H1 (cell line): ENCODE measurements at regions not wholly inside any gene's neighbourhood (a gene's known extent, or its start where the extent isn't known, plus 50 kb on each side); places are given as distances from the start of the nearest gene placed in this dataset.

Source experiments
- CTCF ChIA-PET: fragments of 300-600 bp; sonication (Branson Sonifier 250); formaldehyde crosslinking; loops from one replicate; lab custom pipeline; 2021; ENCODE audit not compliant: partially characterized antibody; lab: Charles Lee
- POLR2A ChIA-PET: fragments of 300-600 bp; sonication (Branson Sonifier 250); formaldehyde crosslinking; loops from one replicate; lab custom pipeline; 2021; ENCODE audit warnings: inconsistent platforms; ENCODE audit not compliant: partially characterized antibody; lab: Charles Lee
- DNase-seq, 2 experiments: peaks; one replicate each; pipeline versions ENCODE4 v3.0.0 to v3.0.0-alpha.2; 2010 to 2022; ENCODE audit warnings: low spot score in 2 of 2, low read depth in 1 of 2, mixed read lengths in 1 of 2
- FAIRE-seq: peaks from 2 replicates; lab custom pipeline; 2011; peaks lifted over from hg19 to GRCh38; lab: Jason Lieb, UNC
- H2AFZ ChIP-seq: 2 replicates; pipeline ENCODE4 v1.8.1; 2012; ENCODE audit warnings: low read length, inconsistent platforms
- H2AK5ac ChIP-seq: 2 replicates; pipeline ENCODE4 v1.6.1; 2013; ENCODE audit warnings: low read depth, low read length
- H2BK120ac ChIP-seq: replicated peaks from 2 replicates; pipeline ENCODE3; 2013; ENCODE audit warnings: low read depth, low read length, inconsistent platforms
- H2BK12ac ChIP-seq: 2 replicates; pipeline ENCODE4 v1.6.1; 2013; ENCODE audit warnings: low read depth, low read length
- H2BK15ac ChIP-seq: 2 replicates; pipeline ENCODE4 v1.6.1; 2013; ENCODE audit warnings: low read length
- H2BK20ac ChIP-seq: 2 replicates; pipeline ENCODE4 v1.6.1; 2013; ENCODE audit warnings: low read length
- H2BK5ac ChIP-seq: 2 replicates; pipeline ENCODE4 v1.6.1; 2013; ENCODE audit warnings: low read depth, low read length
- H3K14ac ChIP-seq: 2 replicates; pipeline ENCODE4 v1.6.1; 2013; ENCODE audit warnings: inconsistent platforms; ENCODE audit not compliant: insufficient read length
- H3K18ac ChIP-seq: 2 replicates; pipeline ENCODE4 v1.6.1; 2013; ENCODE audit warnings: low read length; ENCODE audit errors: extremely low read depth
- H3K23ac ChIP-seq: 2 replicates; pipeline ENCODE4 v1.6.1; 2013; ENCODE audit warnings: inconsistent platforms; ENCODE audit not compliant: insufficient read length
- H3K23me2 ChIP-seq: 2 replicates; pipeline ENCODE4 v1.6.1; 2013; ENCODE audit warnings: low read depth, low read length
- H3K27ac ChIP-seq: 2 replicates; pipeline ENCODE4 v1.6.1; 2011; ENCODE audit warnings: low read depth, low read length, inconsistent platforms
- H3K27me3 ChIP-seq, 4 experiments: replicated peaks in 1 of 4; 1 replicate in 1 of 4; 2 replicates in 3 of 4; pipeline versions ENCODE4 v1.6.1 to v1.8.1; 2011 to 2013; ENCODE audit warnings: low read length in 3 of 4, mild to moderate bottlenecking in 3 of 4, inconsistent platforms in 2 of 4, mixed read lengths in 2 of 4, moderate library complexity in 1 of 4; ENCODE audit not compliant: control insufficient read depth in 3 of 4, insufficient read depth in 3 of 4; ENCODE audit errors: extremely low read depth in 1 of 4
- H3K36me3 ChIP-seq, 4 experiments: 2 replicates each; pipeline versions ENCODE4 v1.6.1 to v1.8.1; 2011 to 2013; ENCODE audit warnings: mild to moderate bottlenecking in 4 of 4, low read length in 3 of 4, moderate library complexity in 2 of 4, control low read depth in 1 of 4, inconsistent platforms in 1 of 4; ENCODE audit not compliant: insufficient read depth in 4 of 4, control insufficient read depth in 2 of 4
- H3K4ac ChIP-seq: replicated peaks from 2 replicates; pipeline ENCODE3; 2013; ENCODE audit warnings: low read length, low read depth, mixed read lengths, inconsistent platforms; ENCODE audit not compliant: insufficient read length
- H3K4me1 ChIP-seq, 4 experiments: replicated peaks in 1 of 4; 1 replicate in 1 of 4; 2 replicates in 3 of 4; pipeline versions ENCODE4 v1.6.1 to v1.8.1; 2011 to 2013; ENCODE audit warnings: low read length in 3 of 4, inconsistent platforms in 2 of 4, mixed read lengths in 1 of 4; ENCODE audit not compliant: insufficient read depth in 4 of 4, control insufficient read depth in 3 of 4
- H3K4me2 ChIP-seq, 2 experiments: 2 replicates each; pipeline versions ENCODE4 v1.6.1 to v1.8.1; 2011 to 2013; ENCODE audit warnings: low read depth in 2 of 2, low read length in 2 of 2, control low read depth in 1 of 2, inconsistent platforms in 1 of 2, mild to moderate bottlenecking in 1 of 2; ENCODE audit not compliant: insufficient read depth in 1 of 2
- H3K4me3 ChIP-seq, 4 experiments: fragments of 200-600, 300-600 bp in 1 of 4; sonication (generic), shearing (Covaris generic), sonication (Bioruptor Twin) in 1 of 4; 2 replicates each; pipeline versions ENCODE4 v1.5.1 to v1.8.1; 2011 to 2016; ENCODE audit warnings: low read length in 4 of 4, low read depth in 3 of 4, control low read depth in 2 of 4, inconsistent platforms in 2 of 4, mild to moderate bottlenecking in 2 of 4, mixed read lengths in 1 of 4, moderate library complexity in 1 of 4; ENCODE audit not compliant: insufficient read depth in 2 of 4; ENCODE audit errors: extremely low read depth in 1 of 4
- H3K56ac ChIP-seq: replicated peaks from 2 replicates; pipeline ENCODE3; 2013; ENCODE audit warnings: low read depth, mild to moderate bottlenecking, mixed read lengths, low read length, inconsistent platforms; ENCODE audit not compliant: insufficient read length
- H3K79me1 ChIP-seq: 2 replicates; pipeline ENCODE4 v1.6.1; 2013; ENCODE audit warnings: low read depth, low read length, control low read depth
- H3K79me2 ChIP-seq, 2 experiments: 2 replicates each; pipeline versions ENCODE4 v1.6.1 to v1.8.1; 2012 to 2013; ENCODE audit warnings: low read length in 2 of 2, mild to moderate bottlenecking in 2 of 2, inconsistent platforms in 1 of 2; ENCODE audit not compliant: insufficient read depth in 2 of 2, control insufficient read depth in 1 of 2
- H3K9ac ChIP-seq, 4 experiments: replicated peaks in 1 of 4; 1 replicate in 1 of 4; 2 replicates in 3 of 4; pipeline versions ENCODE4 v1.6.1 to v1.8.1; 2011 to 2013; ENCODE audit warnings: low read depth in 3 of 4, low read length in 3 of 4, control low read depth in 2 of 4, mild to moderate bottlenecking in 2 of 4, moderate library complexity in 2 of 4, inconsistent platforms in 1 of 4; ENCODE audit errors: extremely low read depth in 1 of 4
- H3K9me3 ChIP-seq, 2 experiments: 2 replicates each; pipeline versions ENCODE4 v1.6.1 to v1.8.1; 2012 to 2013; ENCODE audit warnings: mild to moderate bottlenecking in 2 of 2, moderate library complexity in 2 of 2, control low read depth in 1 of 2, inconsistent platforms in 1 of 2, low read depth in 1 of 2, low read length in 1 of 2, mixed read lengths in 1 of 2; ENCODE audit not compliant: insufficient read depth in 2 of 2
- H4K20me1 ChIP-seq, 2 experiments: replicated peaks in 1 of 2; 2 replicates each; pipeline versions ENCODE3 to v1.8.1; 2011 to 2013; ENCODE audit warnings: inconsistent platforms in 2 of 2, low read length in 2 of 2, mild to moderate bottlenecking in 1 of 2; ENCODE audit not compliant: insufficient read depth in 2 of 2, control insufficient read depth in 1 of 2
- H4K5ac ChIP-seq: 2 replicates; pipeline ENCODE4 v1.6.1; 2013; ENCODE audit warnings: low read length, low read depth, mixed read lengths, inconsistent platforms; ENCODE audit not compliant: insufficient read length
- H4K8ac ChIP-seq: 2 replicates; pipeline ENCODE4 v1.8.0; 2013; ENCODE audit warnings: mild to moderate bottlenecking, moderate library complexity, low read length, inconsistent platforms; ENCODE audit not compliant: insufficient read depth; ENCODE audit errors: extremely low read depth
- H4K91ac ChIP-seq: replicated peaks from 2 replicates; pipeline ENCODE3; 2013; ENCODE audit warnings: low read length, mixed read lengths, inconsistent platforms; ENCODE audit not compliant: insufficient read length
- ASH2L ChIP-seq: fragments of 200-600, 300-600 bp; sonication (generic); IDR thresholded peaks from one replicate; pipeline ENCODE4 v1.7.1; 2017; ENCODE audit warnings: low read length
- CREB1 ChIP-seq: IDR thresholded peaks from 2 replicates; pipeline ENCODE4 v1.6.1; 2012; ENCODE audit warnings: inconsistent platforms
- E2F6 ChIP-seq: IDR thresholded peaks from 2 replicates; pipeline ENCODE4 v1.6.1; 2012; ENCODE audit warnings: inconsistent platforms
- EGR1 ChIP-seq: IDR thresholded peaks from 2 replicates; pipeline ENCODE4 v1.6.1; 2011; ENCODE audit warnings: low read depth, low read length, borderline replicate concordance
- FOSL1 ChIP-seq: IDR thresholded peaks from 2 replicates; pipeline ENCODE4 v1.6.1; 2011; ENCODE audit warnings: mild to moderate bottlenecking, low read depth, low read length, moderate library complexity; ENCODE audit not compliant: insufficient read depth
- MAFK ChIP-seq: IDR thresholded peaks from 2 replicates; pipeline ENCODE4 v1.6.1; 2012; ENCODE audit warnings: low read depth, mild to moderate bottlenecking, improper control_type of control experiment, low read length
- NRF1 ChIP-seq: IDR thresholded peaks from 2 replicates; pipeline ENCODE4 v1.6.1; 2011; ENCODE audit warnings: mild to moderate bottlenecking, low read depth, low read length, improper control_type of control experiment
- PHF8 ChIP-seq: fragments of 200-600 bp; sonication (generic); conservative IDR thresholded peaks from 2 replicates; pipeline ENCODE4 v1.7.1; 2012; ENCODE audit warnings: low read depth, mild to moderate bottlenecking, inconsistent platforms, low read length, moderate library complexity
- RXRA ChIP-seq: IDR thresholded peaks from 2 replicates; pipeline ENCODE4 v1.6.1; 2011; ENCODE audit warnings: low read depth, mild to moderate bottlenecking, low read length, moderate library complexity; ENCODE audit not compliant: insufficient read depth
- SP2 ChIP-seq: IDR thresholded peaks from 2 replicates; pipeline ENCODE4 v1.6.1; 2012; ENCODE audit warnings: mild to moderate bottlenecking, low read length, inconsistent platforms
- TBP ChIP-seq: IDR thresholded peaks from 2 replicates; pipeline ENCODE4 v1.6.1; 2011; ENCODE audit warnings: low read depth, low read length, improper control_type of control experiment
- TCF12 ChIP-seq: IDR thresholded peaks from 2 replicates; pipeline ENCODE4 v1.6.1; 2011; ENCODE audit warnings: low read depth, mild to moderate bottlenecking, low read length
- TEAD4 ChIP-seq: IDR thresholded peaks from 2 replicates; pipeline ENCODE4 v1.6.1; 2012; ENCODE audit warnings: low read depth, low read length, inconsistent platforms, mixed read lengths
- YY1 ChIP-seq: IDR thresholded peaks from 2 replicates; pipeline ENCODE4 v1.6.1; 2011; ENCODE audit warnings: low read depth, mild to moderate bottlenecking, low read length
- ZNF274 ChIP-seq: IDR thresholded peaks from 2 replicates; pipeline ENCODE4 v1.7.0; 2012; ENCODE audit warnings: low read length, borderline replicate concordance; ENCODE audit errors: extremely low read depth
- WGBS, 2 experiments: shearing (Covaris generic) in 1 of 2; methylation state at CpG; one replicate each; pipeline versions ENCODE4 v1.1.6 to v1.1.7; 2013 to 2015; ENCODE audit warnings: low lambda C conversion rate in 2 of 2, mixed read lengths in 2 of 2, inconsistent platforms in 1 of 2, low coverage in 1 of 2, missing lambda C conversion rate in 1 of 2; ENCODE audit not compliant: insufficient replicate concordance in 2 of 2, insufficient coverage in 1 of 2, insufficient read length in 1 of 2; ENCODE audit errors: extremely low coverage in 1 of 2, missing lambda C conversion rate in 1 of 2; 5-methylcytosine and 5-hydroxymethylcytosine counted together

DNA sequence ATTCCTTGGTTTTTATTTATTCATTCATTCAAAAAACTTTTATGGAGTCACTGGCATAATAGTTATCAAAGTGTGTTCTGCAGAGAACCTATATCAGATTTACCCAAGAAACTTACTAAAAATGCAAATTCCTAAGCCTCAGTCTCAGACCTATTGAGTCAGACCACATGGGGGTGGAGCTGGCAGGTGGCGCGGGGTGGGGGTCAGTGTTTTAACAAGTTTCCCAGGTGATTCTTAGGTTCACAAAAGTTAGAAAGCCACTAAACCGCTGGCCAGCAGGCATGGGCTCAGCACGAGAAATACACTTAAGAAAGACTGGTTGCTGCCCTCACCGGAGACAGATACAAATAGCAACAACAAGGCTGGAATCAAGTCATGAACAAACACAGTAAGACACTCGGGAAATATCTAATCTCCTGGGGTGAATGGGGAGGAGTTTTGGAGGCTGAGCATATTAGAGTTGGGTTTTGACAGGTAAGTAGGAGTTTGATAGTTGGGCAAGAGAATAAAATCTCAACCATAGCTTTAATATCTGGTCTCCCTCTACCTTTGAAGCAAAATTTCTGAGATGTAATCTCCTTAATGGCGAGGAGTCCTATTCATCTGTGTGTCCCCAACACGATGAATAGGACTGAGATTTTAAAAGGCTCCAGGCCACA is 167.5 kb upstream of the NECTIN1 start:
- Histone ChIP-seq H3K4me3 (no peak overlapping the region), H2BK12ac (no peak overlapping the region), H3K79me1 (no peaks in the 10 kb centered on the region), H2BK5ac (no peak overlapping the region), H2BK20ac (no peak overlapping the region), H4K8ac (no peak overlapping the region), H3K9ac (no peak overlapping the region), H2AFZ (no peak overlapping the region), H3K27ac (no peak overlapping the region), H3K4me1 (peaks cover 0 to 7% (median under 1%) of the 10 kb centered on the region in 4 experiments; a peak in 3 of 7 replicates), H2BK120ac (no peak overlapping the region), H3K14ac (no peak overlapping the region), H3K9me3 (no peaks in the 10 kb centered on the region), H2BK15ac (no peak overlapping the region), H2AK5ac (no peak overlapping the region), H4K91ac (no peak overlapping the region), H3K23me2 (no peaks in the 10 kb centered on the region), H3K79me2 (no peaks in the 10 kb centered on the region), H3K18ac (no peak overlapping the region), H4K20me1 (no peaks in the 10 kb centered on the region), H3K56ac (no peak overlapping the region), H4K5ac (no peak overlapping the region), H3K36me3 (no peaks in the 10 kb centered on the region), H3K4me2 (no peak overlapping the region), H3K27me3 (peaks cover 0 to 2% (median 0%) of the 10 kb centered on the region in 4 experiments; a peak in 2 of 7 replicates), H3K23ac (no peak overlapping the region), H3K4ac (no peak overlapping the region)
- ChIA-PET POLR2A (no interaction called here), CTCF (interaction anchor here (0.8 to 2.3 kb wide), 3 partner anchors 11 to 87 kb away, joined by 3 to 9 read pairs (median 4); no protein-coding TSS in a partner anchor)
- FAIRE-seq (no peak), DNase-seq (no peak)
- 82% methylated on average over 8 of the region's 8 CpGs; no CpG with 5 or more reads in 1 of the 2 experiments for WGBS, 2 experiments
- no peak for TF ChIP-seq EGR1
- TF ChIP-seq TEAD4 = no peak
- TF ChIP-seq YY1 = no peak
- no peak for TF ChIP-seq PHF8
- TF ChIP-seq TBP = no peak
- no peak for TF ChIP-seq CREB1
- TF ChIP-seq RXRA = no peak
- no peak for TF ChIP-seq SP2
- no peak for TF ChIP-seq FOSL1
- TF ChIP-seq MAFK = no peak
- no peak for TF ChIP-seq ZNF274
- no peak for TF ChIP-seq ASH2L
- no peak for TF ChIP-seq TCF12
- no peak for TF ChIP-seq E2F6
- TF ChIP-seq NRF1 = no peak
